Keratinocyte (primary cell): ENCODE measurements at regions not wholly inside any gene's neighbourhood (a gene's known extent, or its start where the extent isn't known, plus 50 kb on each side); places are given as distances from the start of the nearest gene placed in this dataset.

Source experiments
- EZH2 ChIP-seq: IDR thresholded peaks from one replicate; pipeline ENCODE4 v1.6.1; 2012; ENCODE audit warnings: inconsistent platforms, mild to moderate bottlenecking, low read length, moderate library complexity
- TF ChIP-seq, protein P1 (sequence below), 3 experiments: IDR thresholded peaks in 1 of 3; conservative IDR thresholded peaks in 1 of 3; optimal IDR thresholded peaks in 1 of 3; 2 replicates in 2 of 3; 3 replicates in 1 of 3; pipeline versions ENCODE3 to v1.5.1; 2011; ENCODE audit warnings: low read length in 3 of 3, mild to moderate bottlenecking in 3 of 3, moderate library complexity in 2 of 3, control low read depth in 1 of 3, inconsistent platforms in 1 of 3; ENCODE audit not compliant: insufficient read depth in 2 of 3; ENCODE audit errors: extremely low read depth in 1 of 3

DNA sequence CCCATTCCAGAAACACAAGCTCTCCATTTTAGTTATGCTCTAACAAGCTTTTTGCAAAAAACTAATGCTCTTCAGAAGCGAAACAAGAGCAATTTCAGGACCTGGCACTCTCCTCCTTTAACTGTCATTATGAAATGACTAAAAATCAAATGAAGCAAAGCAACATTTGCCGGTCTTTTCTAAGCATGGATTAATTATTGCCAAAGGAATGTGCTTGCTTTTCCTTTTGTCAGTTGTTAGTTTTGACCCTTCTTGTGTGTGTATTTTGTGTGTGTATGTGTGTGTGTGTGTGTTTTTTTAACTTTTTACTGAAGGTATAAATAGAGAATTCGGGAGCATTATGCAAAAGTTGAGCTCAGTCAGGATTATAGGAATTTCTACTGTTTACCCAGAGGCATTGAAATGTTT lies 509.1 kb downstream of the TUSC7 start:
- TF ChIP-seq, protein P1, sequence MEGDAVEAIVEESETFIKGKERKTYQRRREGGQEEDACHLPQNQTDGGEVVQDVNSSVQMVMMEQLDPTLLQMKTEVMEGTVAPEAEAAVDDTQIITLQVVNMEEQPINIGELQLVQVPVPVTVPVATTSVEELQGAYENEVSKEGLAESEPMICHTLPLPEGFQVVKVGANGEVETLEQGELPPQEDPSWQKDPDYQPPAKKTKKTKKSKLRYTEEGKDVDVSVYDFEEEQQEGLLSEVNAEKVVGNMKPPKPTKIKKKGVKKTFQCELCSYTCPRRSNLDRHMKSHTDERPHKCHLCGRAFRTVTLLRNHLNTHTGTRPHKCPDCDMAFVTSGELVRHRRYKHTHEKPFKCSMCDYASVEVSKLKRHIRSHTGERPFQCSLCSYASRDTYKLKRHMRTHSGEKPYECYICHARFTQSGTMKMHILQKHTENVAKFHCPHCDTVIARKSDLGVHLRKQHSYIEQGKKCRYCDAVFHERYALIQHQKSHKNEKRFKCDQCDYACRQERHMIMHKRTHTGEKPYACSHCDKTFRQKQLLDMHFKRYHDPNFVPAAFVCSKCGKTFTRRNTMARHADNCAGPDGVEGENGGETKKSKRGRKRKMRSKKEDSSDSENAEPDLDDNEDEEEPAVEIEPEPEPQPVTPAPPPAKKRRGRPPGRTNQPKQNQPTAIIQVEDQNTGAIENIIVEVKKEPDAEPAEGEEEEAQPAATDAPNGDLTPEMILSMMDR (optimal IDR thresholded peaks at IDR 0.05 in 1 of 3, IDR thresholded peaks at IDR 0.05 in 1 of 3, conservative IDR thresholded peaks at IDR 0.05 in 1 of 3; ENCODE audit: extremely low read depth in 1 of 3, insufficient read depth in 2 of 3, low read length in 3 of 3), result no peak
- TF ChIP-seq EZH2, result no peak
